ENCODE measurements at regions not wholly inside any gene's neighbourhood (a gene's known extent, or its start where the extent isn't known, plus 50 kb on each side); places are given as distances from the start of the nearest gene placed in this dataset.
"Not testable (repeated sequence)": the region's sequence is repeated elsewhere in the genome, so short reads cannot be mapped to it uniquely, and the experiment has no call there.

- DNase-seq (ENCODE audit: low read depth in 3 of 3) = no peak
Observed at GRCh38 chr2:40690036-40690435, 238.1 kb upstream of the SLC8A1 start.

DNA sequence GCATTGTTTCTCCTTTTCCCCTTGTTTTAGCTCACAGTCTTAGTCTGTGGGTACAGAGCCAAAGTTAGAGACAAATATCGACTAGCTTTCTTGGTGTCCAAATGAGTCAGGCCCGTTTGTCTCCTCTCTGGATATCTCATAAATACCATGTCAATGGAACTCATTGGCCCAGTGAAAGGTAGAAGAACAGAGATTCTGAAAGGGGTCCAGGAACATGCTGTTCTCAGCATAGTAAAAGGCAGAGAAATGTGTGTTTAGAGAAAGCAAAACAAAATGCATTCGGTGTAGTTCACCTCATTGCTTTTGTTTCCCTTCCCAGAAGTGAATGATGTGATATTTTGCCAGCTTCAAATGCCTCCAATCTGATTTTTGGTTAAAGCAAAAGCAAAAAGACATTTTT lies 238.6 kb upstream of the SLC8A1 start:
- no peak for DNase-seq (ENCODE audit: low read depth in 3 of 3)

GRCh38 chr2:40700231-40700954 lies 248.5 kb upstream of the SLC8A1 start:
- no peak for DNase-seq (ENCODE audit: low read depth in 3 of 3)

DNA sequence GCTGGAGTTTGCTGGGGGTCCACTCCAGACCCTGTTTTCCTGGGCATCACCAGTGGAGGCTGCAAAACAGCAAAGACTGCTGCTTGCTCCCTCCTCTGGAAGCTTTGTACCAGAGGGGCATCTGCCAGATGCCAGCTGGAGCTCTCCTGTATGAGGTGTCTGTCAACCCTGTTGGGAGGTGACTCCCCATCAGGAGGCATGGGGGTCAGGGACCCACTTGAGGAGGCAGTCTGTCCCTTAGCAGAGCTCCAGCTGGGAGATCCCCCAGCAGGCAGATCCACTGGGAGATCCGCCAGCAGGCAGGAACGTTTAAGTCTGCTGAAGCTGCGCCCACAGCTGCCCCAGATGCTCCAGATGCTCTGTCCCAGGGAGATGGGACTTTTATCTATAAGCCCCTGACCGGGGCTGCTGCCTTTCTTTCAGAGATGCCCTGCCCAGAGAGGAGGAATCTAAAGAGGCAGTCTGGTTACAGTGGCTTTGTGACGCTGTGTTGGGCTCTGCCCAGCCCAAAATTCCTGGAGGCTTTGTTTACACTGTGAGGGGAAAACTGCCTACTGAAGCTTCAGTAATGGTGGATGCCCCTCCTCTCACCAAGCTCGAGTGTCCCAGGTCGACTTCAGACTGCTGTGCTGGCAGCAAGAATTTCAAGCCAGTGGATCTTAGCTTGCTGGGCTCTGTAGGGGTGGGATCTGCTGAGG lies 260.5 kb upstream of the SLC8A1 start:
- not testable (repeated sequence) for DNase-seq (ENCODE audit: low read depth in 3 of 3)

DNA sequence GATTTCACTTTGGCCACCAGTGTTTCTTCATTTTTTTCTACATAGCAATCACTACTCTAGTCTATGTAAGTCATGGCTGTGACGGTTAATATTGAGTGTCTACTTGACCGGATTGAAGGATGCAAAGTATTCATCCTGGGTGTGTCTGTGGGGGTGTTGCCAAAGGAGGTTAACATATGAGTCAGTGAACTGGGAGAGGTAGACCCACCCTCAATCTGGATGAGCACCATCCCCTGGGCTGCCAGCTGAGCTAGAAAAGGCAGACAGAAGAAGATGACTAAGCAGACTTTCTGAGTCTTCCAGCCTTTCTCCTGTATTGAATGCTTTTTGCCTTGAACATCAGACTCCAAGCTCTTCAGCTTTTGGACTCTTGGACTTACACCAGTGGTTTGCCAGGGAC lies 265.0 kb upstream of the SLC8A1 start:
- DNase-seq (ENCODE audit: low read depth in 3 of 3) = no peak

- no peak for DNase-seq (ENCODE audit: low read depth in 3 of 3)
Observed at GRCh38 chr2:40719414-40719813, 267.5 kb upstream of the SLC8A1 start.

DNA sequence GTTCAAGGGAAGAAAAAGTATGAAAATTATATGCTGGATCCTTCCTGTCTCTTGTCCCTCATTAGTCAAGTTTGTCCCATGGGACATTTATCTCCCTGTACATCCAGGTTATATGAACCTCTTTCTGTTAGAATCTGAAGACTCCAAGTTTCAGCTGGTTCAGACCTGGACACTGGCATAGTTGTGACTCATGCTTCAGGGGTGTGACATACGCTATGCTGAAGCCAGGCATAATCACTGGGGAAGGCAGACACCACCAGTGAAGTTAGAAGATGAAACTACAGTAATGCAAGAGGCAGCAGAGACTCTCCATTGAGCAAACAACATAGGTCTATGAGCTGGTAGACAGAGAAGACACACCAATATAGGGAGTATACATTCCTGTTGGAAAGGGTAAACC lies 269.7 kb upstream of the SLC8A1 start:
- DNase-seq (ENCODE audit: low read depth in 3 of 3) = no peak

GRCh38 chr2:40723194-40723593 lies 271.3 kb upstream of the SLC8A1 start:
- DNase-seq (ENCODE audit: low read depth in 3 of 3) = no peak

DNA sequence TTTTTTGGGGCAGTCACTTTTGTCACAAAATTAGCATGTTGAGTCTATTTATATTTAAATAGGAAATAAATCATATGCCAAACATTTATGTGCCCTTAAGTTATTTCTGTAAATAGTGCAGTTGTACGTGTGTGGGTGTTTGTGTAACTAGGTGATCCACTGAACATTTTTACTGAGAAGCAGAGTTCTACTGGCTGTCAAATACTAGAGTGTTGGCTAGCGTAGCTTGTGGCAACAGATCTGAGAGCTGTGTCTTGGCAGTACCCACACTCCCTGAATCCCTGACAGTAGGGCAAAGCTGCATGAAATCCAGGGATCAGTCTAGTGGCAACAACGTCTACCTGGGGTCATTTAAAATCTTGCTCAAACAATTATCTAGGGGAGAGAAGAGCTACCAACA lies 273.1 kb upstream of the SLC8A1 start:
- no peak for DNase-seq (ENCODE audit: low read depth in 3 of 3)

DNA sequence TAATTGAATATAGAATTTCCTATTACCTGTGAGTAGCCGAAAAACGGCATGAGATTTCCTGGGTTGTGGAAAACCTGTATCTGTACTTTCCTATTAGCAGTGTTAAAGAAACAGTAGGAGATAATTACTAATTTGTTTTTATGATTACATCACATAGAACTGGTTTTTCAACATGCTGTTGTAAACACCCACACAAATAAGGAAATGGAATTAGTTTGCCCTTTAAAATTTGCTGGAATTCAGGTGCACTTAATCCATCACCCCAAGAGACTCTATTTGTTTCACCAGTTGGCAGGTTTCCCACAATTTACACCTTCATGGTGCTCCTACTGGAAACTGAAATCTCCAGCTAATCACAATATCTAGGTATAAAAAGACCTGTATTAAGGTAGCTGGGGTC lies 274.1 kb upstream of the SLC8A1 start:
- DNase-seq (ENCODE audit: low read depth in 3 of 3) = no peak

DNA sequence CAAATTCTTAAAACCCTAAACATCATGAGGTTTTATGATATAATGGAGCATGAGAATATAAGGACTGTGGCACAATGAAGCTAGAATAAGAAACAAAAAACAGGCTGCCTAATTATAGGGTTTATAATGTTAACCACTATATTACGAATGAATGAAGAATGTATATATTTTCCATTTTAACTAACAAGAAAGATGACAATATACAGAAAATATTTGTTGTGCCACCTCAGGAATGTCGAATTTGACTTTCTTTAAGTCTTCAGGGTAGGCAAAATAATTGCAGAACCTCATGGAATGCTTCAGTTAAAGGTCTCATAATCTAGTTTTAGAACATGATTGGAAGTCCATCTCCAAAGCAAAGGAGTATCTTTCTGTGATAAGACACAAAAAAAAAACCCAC lies 282.9 kb upstream of the SLC8A1 start:
- DNase-seq (ENCODE audit: low read depth in 3 of 3) = no peak

- DNase-seq (ENCODE audit: low read depth in 3 of 3) = no peak
Observed at GRCh38 chr2:40737180-40737579, 285.3 kb upstream of the SLC8A1 start.

DNA sequence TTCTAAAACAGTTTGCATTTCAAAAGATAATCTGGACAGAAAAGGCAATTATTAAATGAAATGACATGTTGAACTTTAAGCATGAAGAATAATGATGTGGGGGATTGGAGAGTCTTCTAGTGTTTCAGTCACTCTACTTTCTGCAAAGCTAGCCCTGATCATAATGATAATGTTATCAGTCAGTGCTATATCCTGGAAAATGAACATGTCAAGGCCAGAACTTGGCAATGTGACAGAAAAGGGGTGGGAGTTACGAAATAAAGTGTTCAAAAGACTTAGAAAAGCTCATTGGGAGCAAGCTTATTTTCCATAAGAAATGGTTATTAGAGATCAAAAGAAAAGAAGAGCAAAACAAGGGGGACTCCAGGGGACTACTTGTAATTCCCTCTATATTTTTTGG lies 288.5 kb upstream of the SLC8A1 start:
- no peak for DNase-seq (ENCODE audit: low read depth in 3 of 3)

GRCh38 chr2:40741532-40741931 lies 289.6 kb upstream of the SLC8A1 start:
- no peak for DNase-seq (ENCODE audit: low read depth in 3 of 3)

- DNase-seq (ENCODE audit: low read depth in 3 of 3) = no peak
Observed at GRCh38 chr2:40746191-40746590, 294.3 kb upstream of the SLC8A1 start.

- no peak for DNase-seq (ENCODE audit: low read depth in 3 of 3)
Observed at GRCh38 chr2:40751981-40752380, 300.1 kb upstream of the SLC8A1 start.

- no peak for DNase-seq (ENCODE audit: low read depth in 3 of 3)
Observed at GRCh38 chr2:40752796-40753195, 300.9 kb upstream of the SLC8A1 start.

GRCh38 chr2:40754912-40755311 lies 303.0 kb upstream of the SLC8A1 start:
- DNase-seq (ENCODE audit: low read depth in 3 of 3) = no peak

DNA sequence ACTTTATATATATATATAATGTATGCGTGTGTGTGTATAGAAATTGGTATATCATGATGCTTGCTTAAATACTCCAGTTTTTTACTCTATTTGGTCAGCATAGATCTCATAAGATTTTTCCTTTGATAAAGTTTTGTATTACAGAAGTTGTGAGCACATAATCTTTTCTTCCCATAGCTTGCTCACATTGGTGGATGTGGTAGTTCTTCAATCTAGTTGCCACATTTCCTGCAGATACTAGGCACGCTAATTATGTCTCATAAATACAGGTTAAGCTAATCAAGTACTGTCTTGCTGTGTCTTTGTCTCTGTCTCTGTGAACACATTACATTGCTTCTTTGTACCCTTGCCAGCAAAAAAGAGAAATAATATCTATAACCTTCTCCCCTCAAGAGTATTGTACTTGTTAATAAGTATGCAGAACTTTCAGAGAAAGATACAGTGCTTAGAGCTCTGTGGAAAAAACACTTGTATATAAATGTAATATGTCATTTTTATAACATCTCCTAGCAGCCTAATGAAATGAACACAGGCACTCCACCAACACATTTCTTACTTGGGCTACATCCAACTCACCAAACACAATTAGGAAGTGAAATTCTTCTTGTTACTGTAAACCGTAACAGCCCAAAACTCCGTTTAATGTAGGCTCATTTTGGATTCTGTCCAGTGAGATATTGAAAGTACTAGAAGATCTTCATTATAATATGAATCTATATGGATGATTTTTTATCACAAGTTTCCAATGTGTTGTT lies 306.7 kb upstream of the SLC8A1 start:
- no peak for DNase-seq (ENCODE audit: low read depth in 3 of 3)

GRCh38 chr2:40760071-40760666 lies 308.3 kb upstream of the SLC8A1 start:
- DNase-seq (ENCODE audit: low read depth in 3 of 3) = no peak

- DNase-seq (ENCODE audit: low read depth in 3 of 3) = no peak
Observed at GRCh38 chr2:40773291-40773690, 321.4 kb upstream of the SLC8A1 start.

DNA sequence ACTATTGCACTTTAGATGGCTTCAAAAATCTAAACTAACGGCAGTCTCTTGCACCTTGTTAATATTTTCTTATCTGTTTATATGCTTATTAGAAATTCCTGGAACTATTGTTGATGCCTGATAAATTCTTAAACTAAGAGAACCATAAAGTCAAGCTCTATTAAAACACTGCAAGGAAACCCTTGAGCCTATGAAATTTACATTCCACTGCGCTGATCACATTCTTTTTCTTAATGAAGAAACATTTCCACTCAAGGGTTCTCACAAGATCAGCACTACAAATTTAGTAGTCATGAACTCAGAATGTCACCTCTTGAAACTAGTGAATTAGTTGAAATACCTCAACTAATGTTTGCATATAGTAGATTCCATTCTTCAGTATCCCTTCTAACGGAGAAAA lies 331.8 kb upstream of the SLC8A1 start:
- no peak for DNase-seq (ENCODE audit: low read depth in 3 of 3)

GRCh38 chr2:40786636-40787035 lies 334.7 kb upstream of the SLC8A1 start:
- no peak for DNase-seq (ENCODE audit: low read depth in 3 of 3)

Data from stimulated activated CD4-positive, alpha-beta T cell treated with anti-CD3 and anti-CD28 coated beads, TNF-alpha, amount 100 ng/mL, for 4 hours (primary cell).